ENCODE measurements at regions not wholly inside any gene's neighbourhood (a gene's known extent, or its start where the extent isn't known, plus 50 kb on each side); places are given as distances from the start of the nearest gene placed in this dataset.

DNA sequence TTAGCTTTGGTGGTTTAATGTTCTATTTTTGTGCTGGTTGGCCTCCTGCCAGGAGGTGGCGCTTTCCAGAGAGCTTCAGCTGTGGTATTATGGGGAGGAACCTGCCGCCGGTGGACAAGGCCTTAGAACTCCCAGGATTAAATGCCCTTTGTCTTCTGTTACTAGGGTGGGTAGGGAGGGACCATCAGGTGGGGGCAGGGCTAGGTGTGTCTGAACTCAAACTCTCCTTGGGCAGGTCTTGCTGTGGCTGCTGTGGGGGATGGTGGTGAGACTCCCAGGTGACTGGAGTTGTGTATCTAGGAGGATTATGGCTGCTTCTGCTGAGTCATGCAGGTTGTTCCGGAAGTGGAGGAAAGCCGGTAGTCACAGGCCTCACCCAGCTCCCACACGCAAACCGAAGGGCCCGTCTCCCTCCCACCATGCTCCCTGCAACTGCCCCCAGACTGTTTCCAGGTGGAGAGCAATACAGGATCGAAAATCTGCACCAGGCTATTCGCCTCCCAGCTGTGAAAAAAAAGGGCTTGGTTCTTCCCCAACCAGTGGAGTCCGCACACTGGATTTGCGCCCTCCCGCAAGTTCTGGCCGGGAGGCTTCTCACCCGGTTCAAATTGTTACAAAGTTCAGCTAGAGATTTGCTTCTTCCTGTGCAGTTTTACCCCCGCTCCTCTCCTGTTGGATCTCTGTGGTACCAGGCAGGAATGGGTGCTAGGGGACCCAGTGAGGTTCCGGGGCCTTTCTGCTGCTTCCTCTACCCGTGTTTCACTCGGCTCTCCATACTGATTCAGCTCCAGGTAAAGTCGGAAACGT lies 220.5 kb downstream of the CENPF start:
- no peak for DNase-seq

DNA sequence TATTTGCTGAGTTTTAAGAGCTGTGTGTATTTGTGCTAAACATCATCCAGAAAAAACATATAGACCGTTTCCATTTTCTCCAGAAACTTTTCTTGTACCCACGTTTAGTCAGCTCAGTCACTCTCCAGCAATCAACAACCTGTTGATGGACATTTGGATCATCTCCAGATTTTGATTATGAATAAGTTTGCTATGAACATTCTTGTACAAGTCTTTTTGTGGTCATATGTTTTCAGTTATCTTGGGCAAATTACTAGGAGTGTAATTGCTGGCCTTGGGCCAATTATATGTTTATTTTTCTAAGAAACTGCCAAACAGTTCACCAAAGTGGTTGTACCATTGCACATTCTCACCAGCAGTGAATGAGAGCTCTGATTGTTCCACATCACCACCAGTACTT lies 221.8 kb downstream of the CENPF start:
- DNase-seq, result no peak

DNA sequence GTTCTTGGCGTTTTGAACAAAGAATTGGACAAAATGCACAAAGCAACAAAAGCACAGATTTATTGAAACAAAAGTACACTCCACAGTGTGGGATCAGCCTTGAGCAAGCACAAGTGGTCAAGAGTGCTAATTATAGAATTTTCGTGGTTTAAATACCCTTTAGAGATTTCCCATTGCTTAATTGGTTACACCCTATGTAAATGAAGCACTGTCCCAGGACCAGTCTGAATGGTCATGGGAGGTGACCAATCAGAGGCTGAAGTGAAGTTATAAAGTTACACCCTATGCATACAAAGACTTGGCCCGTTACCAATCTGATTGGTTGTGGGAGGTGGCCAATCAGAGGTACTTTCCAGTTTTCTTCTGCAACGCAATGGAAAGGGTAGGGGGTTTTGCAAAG lies 223.6 kb downstream of the CENPF start:
- no peak for DNase-seq

DNA sequence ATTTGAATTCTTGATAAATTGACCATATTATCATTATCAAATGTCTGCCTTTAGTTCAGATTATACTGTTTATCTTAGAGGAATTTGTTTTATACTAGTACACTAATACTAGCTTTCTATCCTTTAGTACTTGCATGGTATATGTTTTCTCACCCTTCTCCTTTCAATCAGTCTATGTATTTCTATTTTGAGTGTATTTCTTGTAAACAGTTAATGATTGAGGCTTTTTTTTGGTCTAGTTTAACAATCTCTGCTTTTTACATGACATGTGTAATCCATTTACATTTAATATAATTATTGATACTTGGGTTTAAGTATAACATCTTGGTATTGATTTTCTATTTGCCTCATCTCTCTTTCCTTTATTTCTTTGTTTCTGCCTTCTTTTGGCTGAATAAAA lies 224.9 kb downstream of the CENPF start:
- no peak for DNase-seq

DNA sequence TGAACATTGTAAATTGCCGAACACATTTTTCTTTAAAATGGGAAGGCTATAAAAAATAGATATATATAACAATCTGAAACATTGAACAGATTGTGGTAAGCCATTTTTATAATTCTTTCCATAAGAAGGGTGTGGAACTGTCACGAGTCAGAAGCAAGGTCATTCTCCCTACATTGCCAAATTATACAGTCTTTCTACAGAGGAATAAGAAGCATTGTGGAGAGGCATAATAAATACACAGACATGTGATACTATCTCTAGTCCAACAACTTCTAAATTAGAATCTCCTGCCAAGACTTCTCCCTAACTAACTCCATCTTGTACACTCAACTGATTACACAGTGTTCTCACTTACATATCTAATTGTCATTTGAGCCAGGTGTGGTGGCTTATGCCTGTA lies 227.9 kb downstream of the CENPF start:
- DNase-seq, result no peak

DNA sequence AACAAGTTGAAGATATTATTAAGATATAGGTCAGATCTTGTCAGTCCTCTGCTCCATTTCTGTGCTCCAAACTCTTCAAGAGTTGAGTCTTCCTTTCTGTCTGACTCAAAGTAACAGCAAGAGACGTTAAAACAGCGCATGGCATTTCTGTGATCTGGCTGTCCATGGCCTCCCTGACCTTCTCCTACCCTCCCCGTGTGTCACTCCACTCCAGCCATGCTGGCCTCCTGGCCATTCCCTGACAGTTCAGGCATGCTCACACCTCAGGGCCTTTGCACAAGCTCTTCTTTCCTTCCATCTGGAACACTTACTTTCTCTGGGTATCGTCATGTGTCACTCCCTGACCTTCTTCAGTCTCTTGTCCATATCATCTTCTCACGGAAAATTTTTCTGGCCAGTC lies 229.0 kb downstream of the CENPF start:
- no peak for DNase-seq

DNA sequence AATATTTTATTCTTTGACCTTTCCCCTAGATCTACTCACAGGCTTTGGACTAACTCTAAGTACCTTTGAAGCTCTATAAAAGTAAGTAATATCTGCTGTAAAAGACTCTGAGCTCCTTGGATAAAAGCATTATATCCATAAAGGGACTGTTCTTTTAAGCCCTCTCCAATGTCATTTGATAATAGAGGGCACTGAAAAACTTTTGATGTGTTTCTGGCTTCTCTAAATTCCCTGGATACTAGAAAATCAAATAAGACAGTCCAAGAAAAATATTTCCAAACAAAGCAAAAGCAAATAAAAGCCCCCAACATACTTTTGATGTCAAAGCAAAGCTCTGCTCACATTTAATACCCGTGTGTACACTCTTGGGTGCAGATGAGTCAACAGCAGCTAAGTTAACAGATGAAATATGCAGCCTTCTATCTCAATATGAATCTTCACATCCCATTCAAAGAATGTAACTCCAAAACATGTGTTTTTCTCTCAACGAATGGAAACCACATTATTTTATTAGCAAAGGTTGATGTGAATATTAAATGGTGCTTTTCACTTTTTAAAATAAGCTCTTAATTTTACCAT lies 230.3 kb downstream of the CENPF start:
- no peak for DNase-seq

DNA sequence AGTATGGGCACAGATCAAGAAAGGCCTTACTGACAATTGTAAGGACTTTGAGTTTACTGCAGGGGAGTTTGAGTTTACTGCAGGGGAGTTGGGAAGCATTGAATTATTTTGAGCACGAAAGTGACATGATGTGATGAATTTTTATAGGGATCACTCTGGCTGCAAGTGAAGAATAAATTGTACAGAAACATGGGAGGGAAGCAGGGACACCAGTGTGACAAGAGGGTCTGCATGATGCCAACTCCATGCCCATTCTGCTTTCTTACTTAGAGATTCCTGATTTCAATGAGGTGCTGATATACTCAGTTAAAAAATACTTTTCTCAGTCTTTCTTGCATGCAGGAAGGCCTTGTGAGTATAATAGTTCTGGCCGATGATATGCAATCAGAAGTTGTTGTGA lies 234.4 kb downstream of the CENPF start:
- no peak for DNase-seq

DNA sequence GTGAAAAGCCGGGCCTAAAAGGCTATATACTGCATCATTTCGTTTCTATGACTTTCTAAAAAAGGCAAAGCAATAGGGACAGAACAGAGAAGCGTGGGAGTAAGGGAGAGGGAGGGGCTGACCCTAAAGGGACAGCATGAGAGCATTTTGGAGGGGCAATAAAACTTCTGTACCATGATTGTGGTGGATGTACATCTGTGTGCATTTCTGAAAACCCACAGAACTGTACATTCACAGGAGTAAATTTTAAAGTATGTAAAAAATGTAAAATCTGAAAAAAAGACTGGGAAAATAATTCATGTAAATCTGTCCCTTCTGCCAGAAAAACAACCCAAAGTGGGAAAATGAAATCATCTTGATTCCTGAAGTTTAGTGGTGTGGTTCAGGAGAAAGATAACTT lies 235.4 kb downstream of the CENPF start:
- DNase-seq, result no peak

DNA sequence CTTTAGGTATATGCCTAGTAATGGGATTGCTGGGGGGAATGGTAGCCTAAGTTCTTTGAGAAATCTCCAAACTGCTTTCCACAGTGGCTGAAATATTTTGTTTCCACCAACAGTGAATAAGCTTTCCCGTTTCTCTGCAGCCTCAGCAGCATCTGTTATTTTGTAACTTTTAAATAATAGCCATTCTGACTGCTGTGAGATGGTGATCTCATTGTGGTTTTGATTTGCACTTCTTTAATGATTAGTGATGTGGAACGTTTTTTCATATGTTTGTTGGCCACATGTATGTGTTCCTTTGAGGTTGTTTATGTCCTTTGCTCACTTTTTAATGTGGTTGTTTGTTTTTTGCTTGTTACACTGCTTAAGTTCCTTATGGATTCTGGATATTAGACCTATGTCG lies 237.4 kb downstream of the CENPF start:
- no peak for DNase-seq

DNA sequence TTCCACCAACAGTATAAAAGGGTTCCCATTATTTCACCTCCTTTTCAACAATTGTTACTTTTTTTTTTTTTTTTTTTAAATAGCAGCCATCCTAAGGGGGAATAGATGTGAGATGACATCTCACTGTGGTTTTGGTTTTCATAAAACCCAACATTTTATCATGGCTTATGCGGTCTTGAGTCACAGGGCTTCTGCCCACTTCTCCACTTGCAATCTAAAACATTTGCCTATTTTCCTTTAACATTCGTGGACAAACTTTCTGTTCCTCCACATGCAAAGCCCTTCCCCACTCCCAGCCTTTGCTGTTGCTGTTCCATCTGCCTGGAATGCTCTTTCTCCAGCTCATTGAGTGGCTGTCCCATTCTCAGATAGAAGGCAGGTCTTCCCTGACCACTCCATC lies 239.7 kb upstream of the KCNK2 start:
- no peak for DNase-seq

DNA sequence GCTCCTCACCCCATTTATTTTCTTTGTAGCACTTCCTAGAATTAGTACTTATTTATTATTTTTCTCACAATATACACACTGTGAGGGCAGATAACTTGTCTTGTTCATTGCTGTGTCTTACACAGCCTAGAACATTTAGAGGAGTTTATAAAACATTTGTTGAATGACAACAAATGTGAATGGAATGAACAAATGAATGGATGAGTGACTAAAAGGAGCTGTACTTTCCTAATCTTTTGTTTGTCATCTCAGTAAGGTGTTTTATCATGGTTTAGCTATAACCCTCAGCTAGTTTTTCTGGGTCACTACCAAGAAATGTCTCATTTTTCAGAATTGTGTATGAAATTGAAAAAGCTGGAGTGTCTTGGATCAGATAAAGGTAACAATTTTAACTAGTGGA lies 239.3 kb upstream of the KCNK2 start:
- no peak for DNase-seq

DNA sequence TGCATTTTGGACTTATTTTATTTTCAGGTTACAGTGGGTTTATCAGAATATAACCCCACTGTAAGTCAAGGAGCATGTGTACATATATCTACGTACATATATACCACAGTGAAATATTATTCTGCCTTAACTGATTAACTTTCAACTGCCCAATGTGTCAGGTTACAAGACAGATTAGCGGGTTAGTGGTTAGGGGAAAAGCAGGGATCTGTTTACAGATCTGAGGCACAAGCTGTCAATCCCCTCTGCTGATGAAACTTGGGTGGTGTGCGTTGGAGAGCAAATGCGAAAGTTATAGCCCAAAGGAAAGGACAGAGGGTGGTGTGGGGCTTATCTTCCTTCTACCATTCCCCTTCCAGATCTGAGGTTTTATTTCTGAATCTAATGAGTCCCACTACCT lies 238.2 kb upstream of the KCNK2 start:
- DNase-seq, result no peak

DNA sequence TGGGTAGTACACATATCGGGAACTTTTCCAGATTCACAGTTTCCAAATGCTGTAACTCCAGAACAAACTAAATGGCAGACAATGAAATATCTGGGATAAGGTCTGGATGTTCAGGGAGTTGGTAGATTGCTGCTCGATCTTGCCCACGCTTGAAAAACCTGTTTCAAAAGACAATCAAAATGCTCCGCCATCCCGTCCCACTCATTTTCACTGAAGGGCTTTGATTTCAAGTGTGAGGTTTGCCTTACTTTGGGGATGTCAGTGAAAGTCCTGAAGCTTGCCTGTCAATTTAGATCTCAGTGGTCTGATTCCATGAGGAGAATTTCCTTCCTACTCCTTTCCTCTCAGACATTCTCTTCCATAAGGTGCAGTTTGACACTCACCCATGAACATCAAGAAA lies 236.3 kb upstream of the KCNK2 start:
- DNase-seq, result peak in 1 of 58 donors; percentile 5

DNA sequence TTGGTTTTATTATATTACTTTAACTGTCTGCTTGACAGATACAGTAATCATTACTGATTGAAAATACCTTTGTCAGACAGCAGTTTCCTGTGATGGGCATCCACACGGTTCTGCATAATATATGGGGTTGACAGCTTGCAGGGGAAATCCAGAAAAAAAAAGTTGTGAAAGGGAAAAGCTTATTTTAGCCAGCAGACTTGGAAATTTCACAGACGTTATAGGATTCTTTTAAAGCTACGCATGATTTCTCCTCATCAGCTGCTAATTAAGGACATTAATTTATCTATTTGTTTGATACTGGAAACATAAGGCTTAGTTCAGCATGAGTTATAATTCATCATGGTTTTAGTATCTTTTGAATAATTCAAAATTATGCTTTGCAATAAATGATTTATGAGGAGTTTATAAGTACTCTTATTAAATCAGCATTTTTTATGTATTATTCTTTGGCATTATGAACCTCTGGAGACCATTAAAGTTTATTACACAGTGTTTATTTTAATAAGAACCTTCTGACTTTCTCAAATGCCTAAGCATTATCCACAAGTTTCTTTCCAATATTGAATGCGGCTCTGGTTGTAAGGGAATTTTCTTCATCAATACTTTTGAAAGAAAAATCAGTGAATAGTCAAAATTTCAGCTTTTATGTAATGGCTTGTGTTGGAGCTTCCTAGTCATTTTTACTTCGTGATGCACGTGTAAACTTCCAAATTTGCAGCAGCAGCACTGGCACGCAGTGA lies 235.3 kb upstream of the KCNK2 start:
- DNase-seq, result no peak

DNA sequence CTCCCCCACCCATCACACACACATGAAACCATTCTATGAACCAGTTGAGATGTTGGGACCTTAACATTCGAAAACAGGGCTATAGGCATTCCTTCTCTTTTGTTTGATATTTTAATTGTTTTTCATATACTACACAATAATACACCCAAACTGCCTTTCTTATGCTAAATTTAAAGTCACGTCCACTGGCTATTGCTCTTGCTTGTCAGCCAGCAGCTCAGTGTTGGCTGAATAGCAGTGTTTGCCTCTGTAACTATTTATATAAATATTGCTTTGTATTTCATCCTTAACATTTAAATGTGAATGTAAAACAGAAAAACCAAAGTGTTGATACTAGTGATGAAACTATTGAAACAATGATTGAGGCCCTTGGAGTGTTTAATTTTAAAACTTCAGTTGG lies 234.4 kb upstream of the KCNK2 start:
- DNase-seq, result no peak

DNA sequence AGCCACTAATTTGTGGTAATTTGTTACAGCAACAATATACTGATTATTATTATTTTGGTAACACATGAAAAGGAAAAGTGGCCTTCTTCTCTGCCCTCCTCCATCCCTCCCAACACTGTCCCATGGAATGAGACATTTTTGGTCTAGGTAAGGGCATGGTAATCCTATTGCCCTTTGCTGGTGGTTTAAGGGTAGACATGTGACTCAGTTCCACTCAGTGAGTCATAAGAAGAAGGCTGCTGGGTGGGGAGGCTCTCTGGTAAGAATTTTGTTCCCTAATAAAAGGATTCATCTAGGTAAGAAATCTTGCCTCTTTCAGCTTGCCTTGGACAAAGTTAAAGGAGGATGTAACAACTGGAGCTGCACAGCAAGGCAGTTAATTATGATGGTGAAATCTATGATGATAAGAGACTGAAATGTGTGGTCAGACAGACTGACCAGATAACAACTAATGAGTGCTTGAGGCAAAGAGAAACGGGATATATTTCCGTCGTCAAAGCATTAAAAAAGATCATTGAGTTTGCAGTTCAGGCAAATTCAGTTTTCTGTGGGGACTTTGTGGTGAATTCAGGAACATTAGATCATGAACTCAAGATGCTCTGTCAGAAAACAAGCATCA lies 232.0 kb upstream of the KCNK2 start:
- no peak for DNase-seq

DNA sequence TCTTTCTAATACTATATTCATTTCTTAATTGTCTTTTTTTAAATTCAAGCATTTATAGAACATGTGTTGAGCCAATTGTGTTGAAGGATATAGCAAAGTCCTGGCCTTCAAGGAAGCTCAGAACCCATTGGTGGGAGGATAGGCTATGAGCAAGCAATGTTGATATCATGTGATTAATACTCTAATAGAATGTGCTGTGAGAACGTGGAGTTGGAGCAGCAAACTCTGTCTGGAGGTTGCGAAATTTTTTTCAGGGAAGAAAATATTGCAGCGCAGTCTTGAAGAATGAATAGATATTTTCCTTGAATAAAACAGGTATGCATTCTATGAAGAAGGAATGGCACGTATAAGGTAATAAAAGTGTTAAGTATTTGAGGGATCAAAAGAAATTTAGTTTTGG lies 229.2 kb upstream of the KCNK2 start:
- no peak for DNase-seq

DNA sequence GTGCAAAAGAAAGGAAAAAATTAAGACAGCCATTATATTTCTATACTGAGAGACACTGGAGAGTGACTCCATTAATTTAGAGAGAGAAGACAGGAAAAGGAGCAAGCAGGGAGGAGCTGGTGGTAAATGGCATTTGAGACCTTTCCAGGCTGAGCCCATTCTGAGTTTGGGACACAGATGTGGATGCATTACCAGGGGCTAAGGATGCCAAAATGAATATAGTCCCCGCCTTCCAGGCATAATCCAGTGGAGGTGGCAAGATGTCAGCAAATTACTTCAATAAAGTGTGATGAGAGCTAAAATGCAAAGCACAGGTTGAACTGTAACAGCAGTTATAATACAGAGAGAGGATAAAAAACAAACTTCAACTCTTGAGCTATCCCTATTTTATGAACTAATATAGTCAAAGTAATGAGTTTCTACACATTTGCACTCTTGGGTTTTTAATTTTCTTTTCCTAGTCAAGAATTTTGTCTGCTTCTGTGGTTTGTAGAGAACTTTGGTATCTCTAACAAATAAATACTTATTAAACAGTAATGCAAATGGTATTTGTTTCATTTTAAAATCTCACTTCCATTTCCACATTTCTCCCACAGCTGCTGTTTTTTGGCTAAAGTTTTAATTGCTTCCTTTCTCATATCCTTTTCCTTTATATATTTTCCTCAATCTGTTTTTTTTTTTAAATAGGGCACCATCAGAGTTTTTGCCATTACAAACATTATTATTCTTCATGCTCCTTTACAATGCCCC lies 228.2 kb upstream of the KCNK2 start:
- no peak for DNase-seq

DNA sequence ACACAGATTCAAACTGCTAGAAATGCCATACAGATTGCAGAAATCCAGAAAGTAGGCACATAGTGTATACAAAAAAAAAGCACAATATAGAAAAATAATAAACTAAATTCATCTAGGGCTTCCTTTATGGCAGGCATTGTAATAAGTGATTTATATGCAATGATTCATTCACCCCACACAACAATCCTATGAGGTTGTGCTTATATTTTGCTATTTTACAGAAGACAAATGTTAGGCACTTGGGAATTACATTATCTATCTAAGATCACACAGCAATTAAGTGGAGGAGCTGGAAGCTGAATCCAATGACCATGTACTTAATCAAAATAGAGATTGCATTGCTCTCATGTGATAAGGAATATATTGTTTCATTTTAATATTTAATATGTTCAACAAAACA lies 225.7 kb upstream of the KCNK2 start:
- no peak for DNase-seq

DNA sequence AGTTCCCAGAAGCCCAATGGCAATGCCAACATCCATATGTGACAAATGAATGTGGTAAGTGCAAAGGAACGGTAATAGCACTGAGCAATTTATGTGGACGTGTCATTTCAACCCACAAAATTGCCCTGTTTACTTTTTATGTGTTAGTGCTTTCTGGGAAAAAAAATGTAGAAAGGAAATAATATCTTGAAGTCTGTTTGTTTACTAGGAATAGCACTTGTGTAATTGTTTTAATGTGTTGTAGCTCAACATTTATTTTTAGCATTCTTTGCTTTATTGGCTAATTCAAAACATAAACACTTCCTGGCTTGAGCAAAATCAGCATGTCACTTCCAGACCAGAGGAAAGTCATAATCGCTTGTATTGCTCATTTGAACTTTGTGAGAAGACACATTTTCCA lies 224.8 kb upstream of the KCNK2 start:
- no peak for DNase-seq

DNA sequence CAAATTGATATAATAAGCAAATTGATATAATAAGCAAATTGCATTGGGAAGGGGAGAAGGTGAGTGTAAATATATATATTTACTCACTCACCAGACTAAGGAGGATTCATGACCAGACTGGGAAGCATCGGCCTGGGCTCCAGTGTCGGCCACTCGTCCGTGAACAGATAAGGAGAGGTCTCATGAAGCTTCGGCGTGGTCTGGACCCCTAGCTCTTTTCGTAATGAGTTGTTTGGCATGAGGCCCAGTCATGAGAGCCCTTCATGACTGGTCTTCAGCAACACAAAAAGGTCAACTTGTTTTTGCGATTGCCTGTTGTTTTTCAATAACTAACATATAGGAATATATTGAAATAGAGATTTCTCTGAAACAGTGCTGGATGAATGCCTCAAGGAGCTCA lies 222.9 kb upstream of the KCNK2 start:
- DNase-seq, result no peak
